HG03439 (cell line): ENCODE measurements at regions not wholly inside any gene's neighbourhood (a gene's known extent, or its start where the extent isn't known, plus 50 kb on each side); places are given as distances from the start of the nearest gene placed in this dataset.

ENCODE experiments used
- ATAC-seq: cut with Tn5 transposase; IDR thresholded peaks from one replicate; pipeline ENCODE4 v1.9.1; 2021; ENCODE audit warnings: mild to moderate bottlenecking, moderate library complexity; ENCODE audit not compliant: unreplicated experiment

DNA sequence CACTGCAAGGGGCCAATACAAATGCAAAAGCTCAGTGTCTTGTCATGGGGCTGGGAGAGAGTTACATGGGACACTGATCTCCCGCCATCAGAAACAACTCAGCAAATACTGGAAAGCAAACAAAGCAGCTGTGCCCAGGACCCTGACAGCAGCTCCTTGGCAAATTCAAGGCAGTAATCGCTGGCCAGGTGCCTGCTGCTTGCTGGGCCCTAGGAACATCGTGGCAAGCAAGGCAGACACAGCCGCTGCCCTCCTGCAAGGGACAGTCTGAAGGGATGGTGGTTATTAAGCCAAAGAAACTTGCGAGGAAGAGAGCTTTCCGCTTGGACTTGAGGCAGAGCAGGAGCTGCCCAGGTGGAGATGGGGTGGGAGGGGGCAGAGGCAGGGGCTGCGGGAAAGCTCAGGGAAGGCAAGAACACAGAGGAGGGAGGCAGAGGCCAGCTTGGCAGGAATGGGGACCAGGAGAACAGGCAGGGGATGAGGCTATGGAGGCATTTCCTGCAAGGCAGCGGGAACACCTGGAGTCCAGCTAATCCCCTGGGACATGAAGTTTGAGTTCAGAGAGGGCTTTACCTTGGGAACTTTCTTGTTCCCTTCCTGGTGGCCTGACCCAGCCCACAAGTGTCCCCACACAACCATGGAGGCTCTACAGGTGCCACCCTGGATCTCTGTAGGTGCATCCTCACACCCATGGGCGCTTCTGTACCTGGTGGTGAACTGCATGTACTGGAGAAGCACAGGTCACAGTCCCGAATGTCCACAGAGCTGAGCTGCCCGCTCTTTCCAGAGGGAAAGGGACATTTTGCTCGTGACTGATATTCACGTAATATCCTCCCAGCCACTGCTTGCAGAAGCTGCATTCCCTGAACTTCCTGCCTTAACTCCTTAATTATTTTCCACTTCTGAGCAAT, 78.7 kb upstream of the ATP2B2 start:
- no peak for ATAC-seq

DNA sequence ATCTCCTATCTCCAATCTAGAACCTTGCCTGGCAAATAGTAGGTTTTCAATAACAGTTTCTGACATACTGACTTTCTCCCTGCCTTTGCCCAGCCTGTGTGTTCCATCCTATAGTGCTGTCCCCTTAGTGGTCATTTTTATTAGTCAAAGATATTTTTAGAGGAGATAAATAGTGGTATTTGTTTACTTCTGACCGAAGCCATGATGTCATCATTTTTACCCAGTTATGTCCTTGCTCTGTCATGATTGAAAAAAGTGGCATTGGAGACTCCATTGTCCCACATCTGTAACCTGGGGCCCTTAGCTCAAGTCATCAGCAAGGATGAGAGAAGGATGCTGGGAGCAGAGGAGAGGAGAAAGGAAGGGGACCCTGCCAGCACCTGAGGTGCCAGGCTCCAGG, 80.6 kb upstream of the ATP2B2 start:
- ATAC-seq, result no peak

DNA sequence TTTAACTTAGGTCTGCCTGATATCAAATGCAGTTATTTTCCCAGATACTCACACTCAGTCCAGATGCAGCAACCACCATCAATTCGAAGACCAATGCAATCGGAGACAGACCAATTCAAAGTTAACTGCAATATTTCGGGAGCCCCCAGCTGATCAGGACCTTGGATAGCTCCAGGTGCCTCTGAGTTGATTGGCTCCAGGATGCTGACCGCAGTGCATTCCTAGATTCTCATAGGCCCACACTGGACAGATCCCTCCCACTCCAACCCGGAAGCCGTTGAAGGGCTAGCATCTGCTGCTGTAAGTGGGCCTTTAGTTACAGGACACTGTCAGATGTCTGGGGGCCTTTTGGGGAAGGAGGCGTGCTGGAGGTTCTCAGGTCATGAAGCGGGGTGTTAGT, 89.5 kb upstream of the ATP2B2 start:
- no peak for ATAC-seq

DNA sequence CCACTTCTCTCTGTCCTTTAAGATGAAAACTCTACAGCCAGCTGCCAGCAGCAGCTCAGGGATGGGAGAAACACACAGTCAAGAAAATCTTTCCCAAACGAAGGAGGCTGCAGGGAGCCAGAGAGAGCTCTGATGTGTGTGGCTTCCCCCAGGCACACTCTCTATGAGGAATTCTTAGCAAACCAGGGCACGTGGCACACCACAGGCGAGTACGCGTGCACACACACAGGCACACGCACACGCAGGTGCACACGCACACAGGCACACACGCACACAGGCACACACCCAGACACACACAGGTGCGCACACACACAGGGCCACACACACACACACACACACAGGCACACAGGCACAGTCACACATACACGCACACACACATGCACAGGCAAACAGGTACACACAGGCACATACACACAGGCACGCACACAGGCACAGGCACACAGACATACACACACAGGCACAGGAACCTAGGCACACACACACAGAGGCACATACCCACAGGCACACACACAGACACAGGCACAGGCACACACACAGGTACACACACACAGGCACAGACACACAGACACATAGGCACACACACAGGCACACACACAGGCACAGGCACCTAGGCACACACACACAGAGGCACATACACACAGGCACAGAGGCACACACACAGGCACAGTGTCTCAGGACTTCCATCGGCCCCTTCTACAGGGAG, 91.5 kb upstream of the ATP2B2 start:
- no peak for ATAC-seq

DNA sequence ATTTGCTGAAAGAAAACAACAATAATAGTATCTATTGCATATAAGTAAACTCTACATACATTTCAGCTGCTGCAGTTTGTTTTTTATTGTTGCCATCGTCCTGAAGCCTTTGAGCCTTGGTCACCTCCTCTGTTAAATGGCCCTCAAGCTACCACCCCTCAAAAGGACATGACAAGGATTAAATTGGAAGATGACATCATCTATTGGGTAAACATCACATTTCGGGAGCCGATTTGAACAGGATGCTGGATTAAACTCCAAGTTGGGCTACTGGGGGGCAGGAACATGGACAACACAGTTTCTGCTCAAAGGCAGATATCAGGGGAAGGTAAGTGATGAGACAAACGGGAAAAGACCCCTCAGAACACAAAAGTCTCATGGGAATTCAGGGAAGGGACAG, 92.3 kb upstream of the ATP2B2 start:
- no peak for ATAC-seq

DNA sequence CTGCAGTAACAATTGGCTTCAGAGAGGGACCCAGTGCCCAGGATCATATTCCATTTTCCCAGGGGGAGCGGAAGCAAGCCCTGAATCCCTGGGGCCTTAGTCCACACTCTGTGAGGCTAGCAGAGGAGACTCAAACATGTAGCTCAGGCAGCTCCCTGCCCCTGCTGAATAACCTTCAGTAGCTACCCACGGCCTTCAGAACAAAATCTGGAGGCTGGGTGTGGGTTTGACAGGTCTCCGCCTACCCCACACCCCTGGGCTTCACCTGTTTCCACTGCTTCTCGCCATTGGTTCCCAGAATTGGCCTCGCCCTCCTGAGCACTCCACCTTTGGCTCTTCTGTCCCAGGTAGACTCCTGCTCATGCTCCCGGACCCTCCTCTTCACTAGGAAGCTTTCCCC, 93.6 kb upstream of the ATP2B2 start:
- no peak for ATAC-seq

GRCh38 chr3:10599444-10599843, 94.1 kb upstream of the ATP2B2 start:
- ATAC-seq, result no peak

DNA sequence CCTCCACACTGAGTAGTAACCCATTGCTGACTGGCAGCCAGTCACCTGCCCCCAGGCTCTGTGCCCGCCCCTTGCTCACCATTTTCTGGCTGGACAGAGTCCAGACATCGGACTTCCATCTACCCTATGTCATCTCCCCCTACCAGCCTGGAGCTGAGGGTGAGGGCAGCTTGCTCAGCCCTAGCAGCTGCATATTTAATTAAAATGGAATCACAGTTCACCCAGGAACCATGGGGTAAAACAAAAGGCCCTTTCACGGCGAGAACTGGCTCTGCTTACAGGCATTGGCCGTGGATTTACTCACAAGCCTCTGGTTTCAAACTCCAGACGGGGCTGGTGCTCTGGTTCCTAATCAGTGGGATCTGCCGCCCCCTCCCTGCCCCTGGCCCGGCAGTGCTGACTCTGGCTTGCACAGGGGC, 94.9 kb upstream of the ATP2B2 start:
- no peak for ATAC-seq

GRCh38 chr3:10600726-10601125, 95.3 kb upstream of the ATP2B2 start:
- ATAC-seq, result no peak

DNA sequence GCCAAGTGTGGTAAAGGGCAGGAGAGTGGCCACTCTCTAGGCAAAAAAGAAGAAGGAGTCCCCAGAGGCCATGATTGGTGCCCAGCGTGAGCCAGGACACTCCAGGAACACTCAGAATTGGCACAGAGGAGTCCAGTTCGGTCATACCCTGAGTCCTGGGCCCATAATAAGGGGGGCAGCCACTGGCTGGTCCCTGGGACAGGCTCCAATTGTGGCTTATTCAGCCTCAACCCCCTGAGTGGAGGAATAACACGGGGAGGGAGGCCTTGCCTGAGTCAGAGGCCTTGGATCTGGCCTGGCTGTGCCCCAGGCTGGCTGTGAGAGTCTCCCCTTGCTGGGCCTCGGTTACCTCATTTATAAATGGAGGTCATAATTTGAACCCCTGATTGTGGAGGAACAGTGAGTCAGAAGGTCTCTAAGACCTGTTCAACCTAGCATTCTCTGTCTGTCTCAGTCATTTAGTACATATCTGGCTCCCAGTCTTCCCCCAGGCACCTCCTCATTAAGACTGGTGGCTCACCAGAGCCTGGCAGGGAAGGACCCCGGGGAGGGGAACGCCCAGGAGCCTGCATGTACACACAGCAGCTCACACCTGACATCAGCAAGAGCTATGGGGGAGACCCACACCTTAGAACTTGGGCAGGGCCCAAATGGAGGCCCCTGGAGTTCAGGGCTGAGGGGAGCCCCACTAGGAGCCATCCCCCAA, 95.9 kb upstream of the ATP2B2 start:
- no peak for ATAC-seq

DNA sequence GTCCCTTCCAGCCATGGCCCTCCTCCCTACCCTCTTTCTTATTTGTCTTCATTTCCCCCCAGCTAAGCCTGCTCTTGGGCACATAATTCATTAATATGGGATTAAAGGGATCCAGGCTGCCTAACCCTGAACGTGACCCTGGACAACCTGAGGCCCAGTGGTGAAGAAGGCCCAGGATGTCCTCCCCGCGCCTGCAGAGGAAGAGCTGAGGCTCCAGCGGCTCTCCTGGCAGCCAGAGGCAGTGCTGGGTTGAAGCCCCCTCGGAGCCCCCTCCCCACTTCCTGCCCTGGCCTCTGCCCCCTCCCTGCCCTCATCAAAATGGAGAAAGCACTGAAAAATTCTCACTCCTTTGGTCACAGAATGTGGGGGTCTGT, 96.5 kb upstream of the ATP2B2 start:
- no peak for ATAC-seq

DNA sequence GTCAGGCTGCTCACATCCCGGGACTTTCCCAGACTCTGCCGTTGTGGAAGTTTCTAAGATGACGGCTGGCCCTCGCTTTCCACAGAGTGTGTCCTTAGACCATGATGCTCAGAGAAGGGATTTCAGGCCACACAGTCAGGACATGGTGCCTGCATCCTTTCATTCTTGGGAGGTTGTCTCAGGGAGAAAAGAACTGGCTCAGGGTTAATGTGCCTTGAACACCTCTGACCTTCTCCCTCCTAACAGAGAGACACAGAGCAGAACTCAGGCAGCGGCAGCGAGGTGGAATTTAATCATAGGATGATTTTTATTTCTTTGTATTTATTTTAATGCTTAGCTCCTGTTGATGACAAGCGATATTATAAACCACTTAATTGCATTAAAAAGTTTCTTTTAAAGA, 96.9 kb upstream of the ATP2B2 start:
- no peak for ATAC-seq

- ATAC-seq, result no peak
Measured at GRCh38 chr3:10602769-10603768, 97.7 kb upstream of the ATP2B2 start.

GRCh38 chr3:10609134-10609533, 103.7 kb upstream of the ATP2B2 start:
- ATAC-seq, result no peak

DNA sequence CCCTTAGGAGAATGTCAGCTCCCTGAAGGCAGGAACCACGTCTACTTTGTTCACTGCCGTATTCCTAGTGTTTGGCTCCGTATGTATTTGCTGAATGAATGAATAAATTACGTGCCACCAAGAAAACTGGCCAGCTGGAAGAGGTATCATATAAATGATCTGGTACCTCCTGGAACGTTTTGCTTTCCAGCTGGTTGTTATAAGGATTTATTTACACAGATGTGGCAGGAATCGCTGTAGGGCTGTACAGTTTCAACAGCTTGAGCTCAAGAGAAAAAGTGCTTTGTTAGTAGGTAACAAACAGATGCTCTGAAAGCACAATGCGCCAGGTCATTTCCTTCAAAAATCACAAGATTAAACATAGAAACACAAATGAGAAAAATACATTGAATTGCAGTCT, 108.8 kb upstream of the ATP2B2 start:
- ATAC-seq, result no peak

DNA sequence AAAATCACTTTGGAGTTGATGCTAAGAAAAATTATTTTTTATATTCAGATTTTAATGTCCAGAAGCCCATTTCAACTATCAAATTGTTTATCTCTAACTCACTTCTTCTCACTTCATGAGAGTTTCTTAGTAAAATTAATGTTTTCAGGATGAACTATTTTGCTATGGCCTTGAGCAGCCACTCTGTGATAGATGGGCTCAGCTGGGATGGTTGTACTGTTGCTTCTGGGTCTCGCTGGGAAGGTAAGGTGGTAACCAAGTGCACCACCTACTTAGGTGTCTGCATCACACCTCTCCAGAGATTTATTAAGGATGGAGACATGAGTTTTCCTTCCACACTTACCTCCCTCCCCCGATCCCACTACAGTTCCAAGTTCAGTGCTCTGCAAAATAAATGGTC, 110.3 kb upstream of the ATP2B2 start:
- no peak for ATAC-seq

DNA sequence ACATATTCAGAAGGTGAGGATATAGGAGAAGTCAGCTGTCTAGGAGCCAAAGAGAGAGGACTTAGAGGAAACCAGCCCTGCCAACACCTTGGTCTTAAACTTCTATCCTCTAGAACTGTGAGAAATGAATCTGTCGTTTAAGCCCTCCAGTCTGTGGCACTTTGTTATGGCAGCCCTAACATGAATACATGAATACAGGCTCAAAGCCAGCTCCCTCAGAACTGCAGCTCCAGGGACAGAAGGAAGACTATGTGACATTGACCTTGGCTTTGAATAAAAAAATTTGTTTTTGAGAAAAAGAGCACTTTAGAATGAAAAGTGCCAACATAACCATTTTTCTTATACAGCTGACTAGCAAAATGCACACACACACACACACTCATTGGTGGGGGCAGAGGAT, 110.9 kb upstream of the ATP2B2 start:
- ATAC-seq, result no peak

DNA sequence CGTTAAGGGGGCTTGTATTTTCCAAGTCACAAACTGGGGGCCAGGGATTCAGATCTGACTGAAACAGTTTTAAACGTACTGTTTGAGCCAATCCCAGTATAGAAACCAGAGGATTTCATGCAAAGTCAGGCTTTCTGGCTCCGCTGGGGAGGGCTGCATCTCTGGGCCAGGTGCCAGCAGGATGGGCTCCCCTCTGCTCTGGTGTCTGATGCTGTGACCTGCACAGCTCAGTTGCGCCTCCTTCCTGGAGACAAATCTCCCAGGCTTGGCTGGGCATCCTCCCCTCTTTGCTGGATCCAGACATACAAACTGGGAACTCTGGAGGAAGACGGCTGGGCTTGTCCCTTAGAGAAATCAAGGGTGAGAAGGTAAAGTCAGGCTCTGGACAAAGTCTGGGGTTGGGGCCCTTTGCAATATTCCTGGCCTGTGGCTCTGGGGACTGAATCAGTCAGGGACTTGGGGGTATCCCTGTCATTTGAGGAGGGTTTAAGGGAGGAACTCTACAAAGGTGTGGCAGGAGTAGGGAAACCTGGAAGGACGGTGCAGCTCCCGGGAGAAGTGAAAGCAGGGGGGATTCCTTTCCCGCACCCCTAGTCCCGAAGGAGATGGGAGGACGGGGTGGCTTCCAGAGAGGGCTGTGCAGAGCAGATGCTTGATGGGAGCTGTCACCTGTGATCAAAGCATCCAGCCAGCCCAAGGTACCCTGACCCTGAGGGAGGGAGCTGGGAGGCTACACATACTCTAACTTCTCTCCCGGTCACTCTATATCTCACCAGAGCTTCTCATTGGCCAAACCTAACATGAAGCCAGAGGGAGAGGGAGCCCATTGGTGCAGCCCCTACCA, 114.8 kb upstream of the ATP2B2 start:
- ATAC-seq, result no peak

GRCh38 chr3:10620833-10621082, 115.4 kb upstream of the ATP2B2 start:
- no peak for ATAC-seq
